GM10266 (cell line): ENCODE measurements at regions not wholly inside any gene's neighbourhood (a gene's known extent, or its start where the extent isn't known, plus 50 kb on each side); places are given as distances from the start of the nearest gene placed in this dataset.

ENCODE experiments used
- DNase-seq: peaks from one replicate; pipeline ENCODE4 v3.0.0; 2012; ENCODE audit errors: extremely low spot score
- CTCF ChIP-seq: IDR thresholded peaks from 2 replicates; pipeline ENCODE4 v1.5.1; 2012; ENCODE audit warnings: mild to moderate bottlenecking, low read depth; ENCODE audit not compliant: control insufficient read depth, insufficient read depth; ENCODE audit errors: missing control alignments

GRCh38 chr13:47019977-47020376, 123.1 kb upstream of the HTR2A start:
- no peak for DNase-seq
- no peak for TF ChIP-seq CTCF

- DNase-seq = no peak
- TF ChIP-seq CTCF = no peak
Observed at GRCh38 chr13:47017476-47017875, 120.6 kb upstream of the HTR2A start.

GRCh38 chr13:47008318-47008717, 111.5 kb upstream of the HTR2A start:
- no peak for DNase-seq
- TF ChIP-seq CTCF = no peak

- DNase-seq = no peak
- no peak for TF ChIP-seq CTCF
Observed at GRCh38 chr13:47005756-47006414, 109.0 kb upstream of the HTR2A start.

GRCh38 chr13:47004540-47004939, 107.7 kb upstream of the HTR2A start:
- DNase-seq = no peak
- no peak for TF ChIP-seq CTCF

GRCh38 chr13:47004027-47004426, 107.2 kb upstream of the HTR2A start:
- TF ChIP-seq CTCF = no peak
- DNase-seq = no peak

GRCh38 chr13:47000165-47000564, 103.3 kb upstream of the HTR2A start:
- no peak for TF ChIP-seq CTCF
- no peak for DNase-seq
